ENCODE measurements at regions not wholly inside any gene's neighbourhood (a gene's known extent, or its start where the extent isn't known, plus 50 kb on each side); places are given as distances from the start of the nearest gene placed in this dataset.

GRCh38 chr21:35354078-35354477 is 305.0 kb upstream of the RUNX1 start:
- DNase-seq (ENCODE audit: low read depth in 2 of 3, low spot score in 1 of 3), result no peak

- no peak for DNase-seq (ENCODE audit: low read depth in 2 of 3, low spot score in 1 of 3)
Measured at GRCh38 chr21:35352793-35353192, 303.7 kb upstream of the RUNX1 start.

- DNase-seq (ENCODE audit: low read depth in 2 of 3, low spot score in 1 of 3), result no peak
Measured at GRCh38 chr21:35352066-35352770, 303.1 kb upstream of the RUNX1 start.

- DNase-seq (ENCODE audit: low read depth in 2 of 3, low spot score in 1 of 3), result no peak
Measured at GRCh38 chr21:35351434-35351833, 302.3 kb upstream of the RUNX1 start.

GRCh38 chr21:35350965-35351364 is 301.9 kb upstream of the RUNX1 start:
- no peak for DNase-seq (ENCODE audit: low read depth in 2 of 3, low spot score in 1 of 3)

GRCh38 chr21:35349376-35350080 is 300.4 kb upstream of the RUNX1 start:
- no peak for DNase-seq (ENCODE audit: low read depth in 2 of 3, low spot score in 1 of 3)

GRCh38 chr21:35348686-35349085 is 299.6 kb upstream of the RUNX1 start:
- no peak for DNase-seq (ENCODE audit: low read depth in 2 of 3, low spot score in 1 of 3)

GRCh38 chr21:35346697-35347096 is 297.6 kb upstream of the RUNX1 start:
- no peak for DNase-seq (ENCODE audit: low read depth in 2 of 3, low spot score in 1 of 3)

- no peak for DNase-seq (ENCODE audit: low read depth in 2 of 3, low spot score in 1 of 3)
Measured at GRCh38 chr21:35345954-35346353, 296.9 kb upstream of the RUNX1 start.

GRCh38 chr21:35344582-35344981 is 295.5 kb upstream of the RUNX1 start:
- DNase-seq (ENCODE audit: low read depth in 2 of 3, low spot score in 1 of 3), result no peak

- no peak for DNase-seq (ENCODE audit: low read depth in 2 of 3, low spot score in 1 of 3)
Measured at GRCh38 chr21:35343046-35343819, 294.1 kb upstream of the RUNX1 start.

GRCh38 chr21:35342440-35342839 is 293.3 kb upstream of the RUNX1 start:
- peak in 1 of 3 donors; percentile 39 for DNase-seq (ENCODE audit: low read depth in 2 of 3, low spot score in 1 of 3)

GRCh38 chr21:35340273-35340672 is 291.2 kb upstream of the RUNX1 start:
- no peak for DNase-seq (ENCODE audit: low read depth in 2 of 3, low spot score in 1 of 3)

GRCh38 chr21:35338881-35339632 is 290.0 kb upstream of the RUNX1 start:
- DNase-seq (ENCODE audit: low read depth in 2 of 3, low spot score in 1 of 3), result no peak

- DNase-seq (ENCODE audit: low read depth in 2 of 3, low spot score in 1 of 3), result no peak
Measured at GRCh38 chr21:35338281-35338680, 289.2 kb upstream of the RUNX1 start.

- DNase-seq (ENCODE audit: low read depth in 2 of 3, low spot score in 1 of 3), result no peak
Measured at GRCh38 chr21:35337573-35337972, 288.5 kb upstream of the RUNX1 start.

GRCh38 chr21:35336534-35336933 is 287.4 kb upstream of the RUNX1 start:
- DNase-seq (ENCODE audit: low read depth in 2 of 3, low spot score in 1 of 3), result no peak

GRCh38 chr21:35335951-35336446 is 286.9 kb upstream of the RUNX1 start:
- no peak for DNase-seq (ENCODE audit: low read depth in 2 of 3, low spot score in 1 of 3)

GRCh38 chr21:35333831-35334618 is 284.9 kb upstream of the RUNX1 start:
- no peak for DNase-seq (ENCODE audit: low read depth in 2 of 3, low spot score in 1 of 3)

GRCh38 chr21:35332841-35333426 is 283.8 kb upstream of the RUNX1 start:
- no peak for DNase-seq (ENCODE audit: low read depth in 2 of 3, low spot score in 1 of 3)
